DMS53 treated with DMSO at 0.1 percent for 48 hours (cell line): ENCODE measurements at regions not wholly inside any gene's neighbourhood (a gene's known extent, or its start where the extent isn't known, plus 50 kb on each side); places are given as distances from the start of the nearest gene placed in this dataset.
A peak's percentile ranks its signal among the peaks of the same experiment; 100 is the strongest.
"Not testable (repeated sequence)": the region's sequence is repeated elsewhere in the genome, so short reads cannot be mapped to it uniquely, and the experiment has no call there.

Experiments
- DNase-seq: peaks from one replicate; lab custom pipeline; 2025; ENCODE audit not compliant: unreplicated experiment; lab: John Stamatoyannopoulos, UW

GRCh38 chr2:17148407-17149145 is 369.7 kb downstream of the RAD51AP2 start:
- DNase-seq: peak; percentile 9

- no peak for DNase-seq
Measured at GRCh38 chr2:17146358-17146757, 371.9 kb downstream of the RAD51AP2 start.

- DNase-seq: no peak
Measured at GRCh38 chr2:17136877-17137276, 381.4 kb downstream of the RAD51AP2 start.

GRCh38 chr2:17136231-17136630 is 382.0 kb downstream of the RAD51AP2 start:
- DNase-seq: no peak

- DNase-seq: no peak
Measured at GRCh38 chr2:17135619-17136018, 382.6 kb downstream of the RAD51AP2 start.

GRCh38 chr2:17133052-17133671 is 385.1 kb downstream of the RAD51AP2 start:
- no peak for DNase-seq

GRCh38 chr2:17130627-17131026 is 387.6 kb downstream of the RAD51AP2 start:
- DNase-seq: not testable (repeated sequence)

- no peak for DNase-seq
Measured at GRCh38 chr2:17125989-17126620, 392.1 kb downstream of the RAD51AP2 start.

- DNase-seq: no peak
Measured at GRCh38 chr2:17124575-17125318, 393.5 kb downstream of the RAD51AP2 start.

- no peak for DNase-seq
Measured at GRCh38 chr2:17122887-17123501, 395.2 kb downstream of the RAD51AP2 start.

- no peak for DNase-seq
Measured at GRCh38 chr2:17115466-17115865, 402.8 kb downstream of the RAD51AP2 start.

GRCh38 chr2:17115042-17115441 is 403.2 kb downstream of the RAD51AP2 start:
- no peak for DNase-seq

- no peak for DNase-seq
Measured at GRCh38 chr2:17107871-17108270, 410.4 kb downstream of the RAD51AP2 start.

GRCh38 chr2:17107151-17107550 is 411.1 kb downstream of the RAD51AP2 start:
- no peak for DNase-seq

GRCh38 chr2:17106418-17106817 is 411.8 kb downstream of the RAD51AP2 start:
- no peak for DNase-seq

GRCh38 chr2:17104454-17104853 is 413.8 kb downstream of the RAD51AP2 start:
- DNase-seq: no peak

GRCh38 chr2:17101596-17101995 is 416.6 kb downstream of the RAD51AP2 start:
- DNase-seq: no peak

- no peak for DNase-seq
Measured at GRCh38 chr2:17101091-17101490, 417.1 kb downstream of the RAD51AP2 start.

- no peak for DNase-seq
Measured at GRCh38 chr2:17095340-17095739, 422.9 kb downstream of the RAD51AP2 start.

- DNase-seq: no peak
Measured at GRCh38 chr2:17093712-17094111, 424.5 kb downstream of the RAD51AP2 start.

GRCh38 chr2:17086990-17087389 is 421.4 kb upstream of the CYRIA start:
- DNase-seq: no peak
